ENCODE measurements at regions not wholly inside any gene's neighbourhood (a gene's known extent, or its start where the extent isn't known, plus 50 kb on each side); places are given as distances from the start of the nearest gene placed in this dataset.

DNA sequence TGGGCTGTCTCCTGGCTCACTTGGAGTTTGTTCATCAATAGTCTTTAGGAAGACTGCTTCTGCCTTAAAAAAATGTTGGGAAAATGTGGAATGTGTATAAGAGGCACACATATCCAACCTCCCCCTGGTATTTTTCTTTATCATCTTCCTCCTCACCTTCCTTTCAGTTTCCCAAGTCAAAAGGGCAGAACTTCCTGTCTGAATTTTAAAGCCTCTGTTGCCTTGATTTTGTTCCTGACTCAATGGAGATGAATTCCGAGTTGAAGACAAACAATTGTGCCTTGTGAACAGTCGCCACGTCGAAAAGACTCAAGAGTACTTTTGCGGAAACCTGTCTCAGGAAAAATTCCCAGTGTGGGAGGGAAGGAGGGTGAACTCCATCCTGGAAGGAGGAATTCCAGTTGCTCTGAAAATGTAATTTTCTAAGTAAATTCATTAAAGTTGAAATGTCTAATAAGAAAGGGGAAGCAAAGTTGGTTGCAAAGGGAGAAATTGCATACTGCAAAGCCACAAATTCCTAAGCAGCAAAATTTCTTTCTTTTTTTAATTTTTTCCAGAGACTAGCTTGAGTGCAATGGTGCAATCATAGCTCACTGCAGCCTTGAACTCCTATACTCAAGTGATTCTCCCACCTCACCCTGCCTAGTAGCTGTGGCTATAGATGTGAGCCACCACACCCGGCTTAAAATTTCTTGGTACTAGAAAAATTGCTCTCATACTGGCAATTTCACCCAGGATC is 50.2 kb upstream of the ELK3 start:
- no peak for TF ChIP-seq POLR2A (IDR thresholded peaks at IDR 0.05)
- TF ChIP-seq CTCF (IDR thresholded peaks at IDR 0.05), result no peak

Data from Peyer's patch (tissue), 4 donors.